Islet of Langerhans (tissue), 1 donor: ENCODE measurements at regions not wholly inside any gene's neighbourhood (a gene's known extent, or its start where the extent isn't known, plus 50 kb on each side); places are given as distances from the start of the nearest gene placed in this dataset.
"Not testable (repeated sequence)": the region's sequence is repeated elsewhere in the genome, so short reads cannot be mapped to it uniquely, and the experiment has no call there.

Source experiments
- FAIRE-seq: peaks from one replicate; lab custom pipeline; 2011; peaks lifted over from hg19 to GRCh38; lab: Jason Lieb, UNC

DNA sequence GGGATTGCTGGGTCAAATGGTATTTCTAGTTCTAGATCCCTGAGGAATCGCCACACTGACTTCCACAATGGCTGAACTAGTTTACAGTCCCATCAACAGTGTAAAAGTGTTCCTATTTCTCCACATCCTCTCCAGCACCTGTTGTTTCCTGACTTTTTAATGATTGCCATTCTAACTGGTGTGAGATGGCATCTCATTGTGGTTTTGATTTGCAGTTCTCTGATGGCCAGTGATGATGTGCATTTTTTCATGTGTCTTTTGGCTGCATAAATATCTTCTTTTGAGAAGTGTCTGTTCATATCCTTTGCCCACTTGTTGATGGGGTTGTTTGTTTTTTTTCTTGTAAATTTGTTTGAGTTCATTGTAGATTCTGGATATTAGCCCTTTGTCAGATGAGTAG is 220.3 kb downstream of the NPR3 start:
- FAIRE-seq = not testable (repeated sequence)

DNA sequence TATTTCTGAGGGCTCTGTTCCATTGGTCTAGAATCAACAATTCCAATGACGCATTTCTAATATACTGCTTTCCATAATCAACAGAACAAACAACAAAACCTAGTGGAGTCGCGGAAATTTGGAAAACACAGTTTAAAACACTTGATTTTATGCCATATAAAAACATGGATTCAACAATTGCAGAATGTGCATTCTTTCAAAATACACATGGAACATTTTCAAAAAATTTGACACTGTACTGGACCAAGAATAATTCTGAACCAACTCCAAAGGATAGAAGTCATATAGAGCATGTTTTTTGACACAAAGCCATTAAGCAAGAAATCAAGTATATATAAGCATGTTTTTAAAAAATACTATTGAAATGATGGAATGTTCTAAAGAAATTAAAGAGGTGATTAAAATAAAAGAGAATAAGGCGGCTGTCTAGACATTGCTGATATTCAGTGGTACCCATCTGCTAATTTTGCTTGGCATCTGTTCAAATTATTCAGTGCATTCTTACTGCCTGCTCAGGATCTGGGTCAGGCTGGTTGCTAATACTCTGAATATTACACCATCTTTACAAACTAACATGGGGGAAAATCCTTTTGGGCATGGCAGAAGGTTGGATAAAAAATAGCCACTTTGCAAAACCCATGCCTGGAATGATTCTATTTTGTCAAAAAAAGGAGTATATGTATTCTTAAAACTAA is 221.3 kb downstream of the NPR3 start:
- no peak for FAIRE-seq

GRCh38 chr5:32933692-32934091 is 222.6 kb downstream of the NPR3 start:
- no peak for FAIRE-seq

DNA sequence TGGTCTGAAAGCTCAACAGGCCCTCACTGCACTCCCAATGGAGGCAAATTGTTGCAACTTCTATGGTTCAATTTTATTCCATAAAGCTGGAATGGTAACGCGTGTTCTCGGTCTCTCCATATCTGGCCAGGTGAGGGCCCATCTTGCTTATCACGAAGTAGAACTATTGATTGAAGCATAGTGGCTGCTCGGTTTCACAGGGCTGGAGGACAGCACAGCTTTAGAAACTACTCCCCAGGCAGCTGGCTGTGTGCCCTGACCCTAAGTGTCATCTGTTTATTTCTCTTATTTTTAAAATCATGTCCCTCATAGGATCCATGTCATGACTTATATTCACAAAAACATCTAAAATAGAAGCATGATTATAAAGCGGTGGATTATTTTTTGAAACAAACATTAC is 223.4 kb downstream of the NPR3 start:
- FAIRE-seq = no peak

DNA sequence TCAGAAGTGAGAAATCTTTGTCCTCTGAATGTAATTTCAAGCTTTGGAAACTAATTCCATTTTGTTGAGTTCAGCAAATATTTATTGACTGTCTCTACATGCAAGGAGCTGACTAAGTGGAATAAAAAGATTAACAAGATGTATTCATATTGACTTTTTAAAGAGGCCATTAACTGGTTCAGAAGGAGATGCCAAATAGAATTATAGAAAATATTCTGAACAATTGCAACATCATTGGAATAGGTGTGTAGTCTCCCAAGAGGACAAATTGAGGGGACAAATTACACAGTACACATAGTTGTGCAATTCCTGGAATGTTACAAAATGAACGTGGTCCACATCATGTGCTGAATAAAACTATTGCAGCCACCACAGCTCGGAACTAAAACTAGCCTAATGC is 224.2 kb downstream of the NPR3 start:
- no peak for FAIRE-seq

- FAIRE-seq = no peak
Measured at GRCh38 chr5:32936329-32936728, 225.2 kb downstream of the NPR3 start.

DNA sequence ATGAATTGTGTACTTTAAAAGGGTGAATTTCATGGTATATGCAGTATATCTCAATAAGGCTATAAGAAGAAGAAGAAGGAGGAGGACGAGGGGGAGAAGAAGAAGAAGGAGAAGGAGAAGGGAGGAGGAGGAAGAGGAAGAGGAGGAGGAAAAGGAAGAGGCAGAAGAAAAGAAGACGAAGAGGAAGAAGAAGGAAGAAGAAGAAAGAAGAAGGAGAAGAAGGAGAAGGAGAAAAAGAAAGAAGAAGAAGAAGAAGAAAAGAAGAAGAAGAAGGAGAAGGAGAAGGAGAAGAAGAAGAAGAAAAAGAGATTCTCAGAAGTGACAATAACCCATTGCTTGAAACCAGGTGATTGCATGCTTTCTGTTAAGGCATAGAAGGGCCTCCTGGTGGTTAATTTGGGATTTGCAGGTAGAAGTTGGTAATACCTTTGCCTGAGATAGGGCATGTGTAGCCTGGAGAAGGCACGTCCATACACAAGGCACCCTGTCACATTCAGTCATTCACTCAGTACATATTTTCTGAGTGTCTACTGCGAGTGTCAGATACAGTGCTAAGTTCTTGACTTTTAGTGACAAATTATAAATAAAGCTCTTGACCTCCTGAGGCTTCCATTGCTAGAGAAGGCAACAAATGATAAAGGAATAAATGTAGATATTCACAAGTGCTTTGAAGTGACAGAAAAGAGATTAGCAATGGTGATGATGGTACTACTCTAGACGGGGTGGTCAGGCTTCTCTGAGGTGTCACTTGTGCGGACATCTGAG is 231.3 kb downstream of the NPR3 start:
- no peak for FAIRE-seq

GRCh38 chr5:32949286-32949970 is 238.3 kb downstream of the NPR3 start:
- no peak for FAIRE-seq

- FAIRE-seq = no peak
Measured at GRCh38 chr5:32951003-32951402, 239.9 kb downstream of the NPR3 start.

GRCh38 chr5:32951878-32952277 is 240.8 kb downstream of the NPR3 start:
- no peak for FAIRE-seq

- FAIRE-seq = not testable (repeated sequence)
Measured at GRCh38 chr5:32952421-32952820, 241.3 kb downstream of the NPR3 start.

GRCh38 chr5:32953694-32954093 is 242.6 kb downstream of the NPR3 start:
- FAIRE-seq = no peak

DNA sequence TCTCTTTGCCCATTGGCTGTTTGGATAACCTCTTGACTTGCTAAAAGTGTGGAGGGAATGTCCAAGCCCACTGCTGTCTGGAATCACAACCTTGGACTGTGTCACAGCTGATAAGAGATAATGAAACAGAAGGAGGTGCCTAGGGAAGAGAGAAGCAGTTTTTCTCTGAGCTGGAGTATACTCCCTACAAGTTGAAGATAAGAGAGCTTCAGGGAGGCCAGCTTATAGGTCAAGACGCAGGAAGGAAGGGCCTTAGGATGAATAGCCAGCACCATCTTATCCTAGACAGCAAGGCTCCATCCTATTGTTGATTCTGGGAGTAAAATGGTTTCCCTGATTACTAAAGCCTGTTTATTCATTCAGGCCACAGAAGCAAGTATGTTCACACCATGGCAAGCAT is 244.7 kb downstream of the NPR3 start:
- no peak for FAIRE-seq

DNA sequence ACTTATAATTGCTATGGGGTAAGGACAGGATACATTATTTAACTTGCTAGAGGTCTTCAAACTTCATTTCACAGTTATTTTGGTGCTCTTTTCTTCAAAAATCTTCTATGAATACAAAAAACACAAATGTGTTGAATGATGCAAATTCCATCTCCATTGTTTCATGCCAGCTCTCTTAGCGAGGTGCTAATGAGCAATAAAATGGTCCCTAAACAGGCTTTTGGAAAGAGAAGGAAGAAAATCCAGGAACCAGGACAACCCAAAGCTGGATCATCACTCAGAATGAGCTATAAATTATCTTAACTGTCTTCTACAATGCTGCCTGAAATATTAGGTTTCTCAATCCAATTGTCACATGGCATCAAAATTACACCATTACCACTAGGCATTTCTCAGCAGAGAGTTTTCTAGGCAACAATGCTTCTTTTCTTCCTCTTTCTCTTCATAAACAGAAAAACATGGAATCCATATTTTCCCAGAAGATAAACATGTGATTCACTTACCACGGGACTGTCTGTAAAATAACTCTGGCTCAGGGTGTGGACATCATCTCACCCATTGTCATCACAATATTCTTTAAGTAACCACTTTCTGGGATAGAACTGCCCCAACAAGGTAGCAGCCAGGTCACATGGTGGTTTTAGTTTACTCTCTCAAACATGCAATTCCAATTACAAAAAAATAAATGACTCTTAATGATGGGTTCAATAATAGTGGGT is 249.4 kb downstream of the NPR3 start:
- FAIRE-seq = no peak

- FAIRE-seq = no peak
Measured at GRCh38 chr5:32961059-32961415, 249.9 kb downstream of the NPR3 start.

- FAIRE-seq = no peak
Measured at GRCh38 chr5:32964261-32964660, 253.1 kb downstream of the NPR3 start.

DNA sequence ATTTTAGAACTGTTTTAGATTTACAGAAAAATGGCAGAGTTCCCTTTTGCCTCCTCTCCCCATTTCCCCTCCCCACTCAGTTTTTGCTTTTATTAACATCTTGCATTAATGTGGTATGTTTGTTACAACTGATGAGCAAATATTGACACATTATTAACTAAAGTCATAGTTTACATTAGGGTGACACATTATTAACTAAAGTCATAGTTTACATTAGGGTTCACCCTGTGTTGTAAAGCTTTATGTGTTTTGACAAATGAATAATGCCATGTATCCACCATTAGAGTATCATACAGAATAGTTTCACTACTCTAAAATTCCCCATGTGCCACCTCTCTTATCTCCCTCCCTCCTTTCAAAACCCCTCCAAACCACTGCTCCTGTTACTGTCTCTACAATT is 262.5 kb downstream of the NPR3 start:
- FAIRE-seq = no peak

DNA sequence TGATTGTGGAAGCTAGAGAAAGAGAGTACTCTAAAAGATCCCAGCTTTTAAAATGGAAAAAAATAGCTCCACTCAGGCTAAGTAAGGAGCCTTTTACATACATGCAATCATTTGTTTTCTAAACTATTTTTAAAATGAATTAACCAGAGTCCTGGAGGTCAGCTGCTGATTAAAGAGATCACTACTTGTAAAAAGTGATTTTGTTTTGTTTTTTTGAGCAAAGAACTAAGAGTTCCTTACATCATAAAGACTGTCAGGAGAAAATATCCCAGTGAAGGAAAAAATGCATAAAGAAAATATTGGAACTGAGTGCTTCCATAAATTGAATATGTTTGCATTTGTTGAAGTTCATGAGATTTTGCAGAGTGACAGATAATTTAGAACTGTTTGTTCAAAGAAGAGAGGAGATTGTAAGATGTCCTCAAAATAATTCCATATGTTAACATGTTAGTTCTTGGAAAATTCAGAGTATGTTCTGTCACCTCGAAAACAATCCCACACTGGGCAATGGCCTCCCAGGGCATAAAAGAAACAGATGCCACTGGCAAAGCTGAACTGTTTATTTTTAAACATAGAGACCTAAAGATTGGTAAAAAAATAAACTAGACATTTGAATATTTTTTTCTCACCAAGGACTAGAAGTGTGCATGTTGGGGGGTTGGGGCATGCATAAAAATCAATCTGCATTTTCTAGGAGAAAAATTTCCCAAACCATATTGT is 264.7 kb downstream of the NPR3 start:
- FAIRE-seq = no peak

DNA sequence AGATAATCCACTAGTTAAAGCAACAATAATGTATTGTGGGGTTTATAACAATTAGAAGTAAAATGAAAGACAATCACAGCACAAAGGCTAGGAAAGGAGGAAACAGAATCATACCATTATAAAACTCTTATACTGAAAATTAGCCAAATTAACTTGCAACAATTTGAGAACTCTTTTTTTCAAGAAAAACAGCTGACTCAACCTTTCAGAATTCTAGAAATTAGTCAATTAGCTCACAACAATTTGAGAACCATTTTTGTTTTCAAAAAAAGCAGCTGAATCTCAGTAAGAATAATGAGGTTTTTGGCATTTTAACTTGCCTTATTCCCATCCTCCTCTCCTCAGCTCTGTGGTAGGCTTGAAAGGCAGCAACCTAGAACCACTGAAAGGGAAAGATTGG is 269.9 kb downstream of the NPR3 start:
- FAIRE-seq = no peak

- FAIRE-seq = no peak
Measured at GRCh38 chr5:32984851-32985610, 273.9 kb downstream of the NPR3 start.

GRCh38 chr5:32989815-32990214 is 278.7 kb downstream of the NPR3 start:
- no peak for FAIRE-seq
